ENCODE measurements at regions not wholly inside any gene's neighbourhood (a gene's known extent, or its start where the extent isn't known, plus 50 kb on each side); places are given as distances from the start of the nearest gene placed in this dataset.

DNA sequence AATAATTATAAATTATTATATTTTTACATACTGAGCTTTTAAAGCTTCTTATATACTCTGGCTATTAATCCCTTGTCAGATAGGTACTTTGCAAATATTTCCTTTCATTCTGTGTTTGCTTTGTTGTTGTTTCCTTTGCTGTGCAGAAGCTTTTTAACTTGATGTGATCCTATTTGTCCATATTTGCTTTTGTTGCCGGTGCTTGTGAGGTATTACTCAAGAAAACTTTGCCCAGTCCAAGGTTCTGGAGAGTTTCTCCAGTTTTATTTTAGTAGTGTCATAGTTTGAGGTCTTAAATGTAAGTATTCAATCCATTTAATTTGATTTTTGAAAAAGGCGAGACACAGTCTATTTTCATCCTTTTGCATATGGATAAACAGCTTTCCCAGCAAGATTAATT, 1319.9 kb upstream of the PRR20A start:
- no peak for DNase-seq (ENCODE audit: low spot score in 2 of 2)
- H3K4me3 ChIP-seq, result no peak overlapping the region
- H3K27me3 ChIP-seq, result no peaks in the 10 kb centered on the region
- H3K27ac ChIP-seq, result no peak overlapping the region
- no peaks in the 10 kb centered on the region for H3K4me1 ChIP-seq
- no peak for TF ChIP-seq POLR2A (IDR thresholded peaks at IDR 0.05)
- TF ChIP-seq, protein P1, sequence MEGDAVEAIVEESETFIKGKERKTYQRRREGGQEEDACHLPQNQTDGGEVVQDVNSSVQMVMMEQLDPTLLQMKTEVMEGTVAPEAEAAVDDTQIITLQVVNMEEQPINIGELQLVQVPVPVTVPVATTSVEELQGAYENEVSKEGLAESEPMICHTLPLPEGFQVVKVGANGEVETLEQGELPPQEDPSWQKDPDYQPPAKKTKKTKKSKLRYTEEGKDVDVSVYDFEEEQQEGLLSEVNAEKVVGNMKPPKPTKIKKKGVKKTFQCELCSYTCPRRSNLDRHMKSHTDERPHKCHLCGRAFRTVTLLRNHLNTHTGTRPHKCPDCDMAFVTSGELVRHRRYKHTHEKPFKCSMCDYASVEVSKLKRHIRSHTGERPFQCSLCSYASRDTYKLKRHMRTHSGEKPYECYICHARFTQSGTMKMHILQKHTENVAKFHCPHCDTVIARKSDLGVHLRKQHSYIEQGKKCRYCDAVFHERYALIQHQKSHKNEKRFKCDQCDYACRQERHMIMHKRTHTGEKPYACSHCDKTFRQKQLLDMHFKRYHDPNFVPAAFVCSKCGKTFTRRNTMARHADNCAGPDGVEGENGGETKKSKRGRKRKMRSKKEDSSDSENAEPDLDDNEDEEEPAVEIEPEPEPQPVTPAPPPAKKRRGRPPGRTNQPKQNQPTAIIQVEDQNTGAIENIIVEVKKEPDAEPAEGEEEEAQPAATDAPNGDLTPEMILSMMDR (IDR thresholded peaks at IDR 0.05), result no peak
- TF ChIP-seq EP300 (IDR thresholded peaks at IDR 0.05), result no peak
- no peak for TF ChIP-seq POLR2AphosphoS5 (IDR thresholded peaks at IDR 0.05)
- H3K9me3 ChIP-seq, result no peaks in the 10 kb centered on the region
- H3K36me3 ChIP-seq, result no peaks in the 10 kb centered on the region
- 87% methylated on average over 2 of the region's 2 CpGs for WGBS

DNA sequence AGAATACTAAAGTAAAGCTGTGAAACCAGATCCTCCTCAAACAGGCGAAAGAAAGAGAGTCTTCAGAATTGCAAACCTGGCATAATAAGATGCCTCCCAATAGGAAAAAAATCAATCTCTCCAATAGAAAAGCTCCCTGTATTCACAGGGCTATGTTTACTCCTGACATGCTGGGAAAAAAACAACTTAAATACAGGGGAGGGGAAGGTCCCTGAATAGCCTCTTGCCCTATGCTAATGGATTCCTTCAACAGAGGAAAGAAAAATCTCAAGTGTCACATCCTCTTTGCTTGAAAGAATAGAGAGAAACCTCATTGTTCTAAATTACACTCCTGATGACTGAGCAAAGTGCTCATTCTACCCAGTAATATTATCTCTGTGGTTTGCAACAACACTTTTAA, 1271.1 kb upstream of the PRR20A start:
- WGBS, result 86% methylated on average over 1 of the region's 1 CpG

DNA sequence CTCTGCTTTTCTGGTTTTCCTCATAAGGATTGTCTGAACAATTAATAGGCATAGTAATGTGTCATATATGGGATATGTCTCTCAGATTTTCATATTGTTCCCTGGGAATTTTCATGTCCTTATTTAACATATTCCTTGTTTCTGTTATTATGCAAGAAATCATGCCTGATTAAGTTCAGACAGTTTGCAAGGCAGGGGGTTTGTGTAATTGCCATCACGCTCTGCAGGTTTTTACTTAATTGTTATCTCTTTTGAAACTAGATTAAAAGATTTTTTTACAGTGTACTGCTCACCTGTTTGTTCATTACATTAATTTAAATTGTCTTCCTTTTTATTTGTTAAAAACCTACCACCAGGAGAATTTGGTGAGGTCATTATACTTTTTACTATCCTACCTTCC, 1253.2 kb upstream of the PRR20A start:
- Histone ChIP-seq H3K27me3 (no peaks in the 10 kb centered on the region), H3K27ac (no peak overlapping the region)
- 79% methylated on average over 1 of the region's 1 CpG for WGBS

More for the DNA sequence above, 1271.1 kb upstream of the PRR20A start:
- H3K4me1 ChIP-seq, result no peaks in the 10 kb centered on the region
- no peak overlapping the region for H3K27ac ChIP-seq
- H3K27me3 ChIP-seq, result no peaks in the 10 kb centered on the region
- H3K36me3 ChIP-seq, result no peaks in the 10 kb centered on the region
- no peak for DNase-seq (ENCODE audit: low spot score in 2 of 2)
- no peak for TF ChIP-seq POLR2AphosphoS5 (IDR thresholded peaks at IDR 0.05)
- peaks cover 33% of the 10 kb centered on the region for H3K9me3 ChIP-seq
- no peak overlapping the region for H3K4me3 ChIP-seq

DNA sequence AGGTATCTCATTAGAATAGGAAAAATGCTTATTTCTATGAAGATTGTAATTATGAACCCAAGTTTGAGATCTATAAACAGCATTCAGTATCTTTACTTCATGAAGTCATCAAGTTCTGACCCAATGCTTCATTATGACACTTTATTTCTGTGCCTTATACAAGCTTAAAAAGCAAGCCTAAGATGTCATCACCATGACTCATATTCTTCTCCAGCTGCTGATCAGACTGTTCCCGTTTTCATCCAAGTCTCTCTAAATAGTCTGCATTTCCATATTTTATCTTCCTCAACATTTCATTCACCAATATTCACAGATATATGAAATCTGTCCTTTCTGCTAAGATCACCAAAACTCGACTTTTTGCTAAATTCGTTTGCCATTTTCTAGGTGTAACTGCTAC, 1247.2 kb upstream of the PRR20A start:
- Histone ChIP-seq H3K36me3 (no peaks in the 10 kb centered on the region), H3K4me3 (no peak overlapping the region), H3K9me3 (peaks cover 6% of the 10 kb centered on the region), H3K27ac (no peak overlapping the region), H3K27me3 (no peaks in the 10 kb centered on the region), H3K4me1 (no peaks in the 10 kb centered on the region)
- no peak for DNase-seq (ENCODE audit: low spot score in 2 of 2)
- WGBS, result 50% methylated on average over 3 of the region's 3 CpGs
- no peak for TF ChIP-seq POLR2A (IDR thresholded peaks at IDR 0.05)
- TF ChIP-seq, protein P1 (IDR thresholded peaks at IDR 0.05), result no peak
- TF ChIP-seq POLR2AphosphoS5 (IDR thresholded peaks at IDR 0.05), result no peak
- no peak for TF ChIP-seq EP300 (IDR thresholded peaks at IDR 0.05)

More for the DNA sequence above, 1253.2 kb upstream of the PRR20A start:
- Histone ChIP-seq H3K4me3 (no peak overlapping the region), H3K36me3 (no peaks in the 10 kb centered on the region), H3K9me3 (peaks cover 6% of the 10 kb centered on the region), H3K4me1 (no peaks in the 10 kb centered on the region)
- no peak for DNase-seq (ENCODE audit: low spot score in 2 of 2)
- no peak for TF ChIP-seq POLR2A (IDR thresholded peaks at IDR 0.05)
- TF ChIP-seq POLR2AphosphoS5 (IDR thresholded peaks at IDR 0.05), result no peak
- TF ChIP-seq, protein P1 (IDR thresholded peaks at IDR 0.05), result no peak
- no peak for TF ChIP-seq EP300 (IDR thresholded peaks at IDR 0.05)

DNA sequence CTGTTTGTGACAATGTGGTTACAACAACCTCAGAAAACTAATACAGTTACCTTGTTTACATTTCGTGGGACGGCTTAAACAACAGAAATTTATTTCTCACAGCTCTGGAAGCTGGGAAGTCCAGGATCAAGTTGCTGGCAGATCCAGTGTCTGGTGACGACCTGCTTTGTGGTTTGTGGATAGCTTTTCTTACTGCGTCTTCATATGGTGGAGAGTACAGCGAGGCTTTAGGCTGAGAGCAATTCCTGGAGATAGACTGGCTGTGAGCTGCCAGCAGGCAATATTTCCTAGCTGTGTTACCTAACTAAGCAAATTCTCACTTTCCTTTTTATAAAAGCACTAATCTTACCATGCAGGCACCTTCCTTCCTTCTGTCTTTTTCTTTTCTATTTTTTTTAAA, 1203.5 kb upstream of the PRR20A start:
- Histone ChIP-seq H3K27ac (no peak overlapping the region), H3K4me3 (no peak overlapping the region), H3K36me3 (no peaks in the 10 kb centered on the region), H3K9me3 (no peaks in the 10 kb centered on the region), H3K27me3 (no peaks in the 10 kb centered on the region), H3K4me1 (no peaks in the 10 kb centered on the region)
- DNase-seq (ENCODE audit: low spot score in 2 of 2), result no peak
- TF ChIP-seq POLR2A (IDR thresholded peaks at IDR 0.05) (no peak), POLR2AphosphoS5 (IDR thresholded peaks at IDR 0.05) (no peak)
- WGBS, result 77% methylated on average over 5 of the region's 5 CpGs

DNA sequence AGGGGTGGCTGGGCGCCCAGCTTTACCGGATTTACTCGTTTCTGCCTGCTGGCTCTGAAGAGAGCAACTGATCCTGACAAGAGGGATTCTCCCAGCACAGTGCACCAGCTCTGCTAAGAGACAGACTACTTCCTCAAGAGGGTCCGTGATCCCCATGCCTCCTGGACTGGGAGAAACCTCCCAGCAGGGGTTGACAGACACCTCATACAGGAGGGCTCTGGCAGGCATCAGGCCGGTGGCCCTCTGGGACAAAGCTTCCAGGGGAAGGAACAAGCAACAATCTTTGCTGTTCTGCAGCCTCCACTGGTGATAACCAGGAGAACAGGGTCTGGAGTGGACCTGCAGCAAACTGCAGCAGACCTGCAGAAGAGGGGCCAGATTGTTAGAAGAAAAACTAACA, 1192.5 kb upstream of the PRR20A start:
- WGBS, result 100% methylated on average over 1 of the region's 5 CpGs
- Histone ChIP-seq H3K27me3 (no peaks in the 10 kb centered on the region), H3K4me1 (no peaks in the 10 kb centered on the region), H3K27ac (no peak overlapping the region), H3K4me3 (no peak overlapping the region), H3K9me3 (peaks cover 6% of the 10 kb centered on the region), H3K36me3 (no peaks in the 10 kb centered on the region)
- no peak for DNase-seq (ENCODE audit: low spot score in 2 of 2)
- no peak for TF ChIP-seq EP300 (IDR thresholded peaks at IDR 0.05)
- TF ChIP-seq, protein P1 (IDR thresholded peaks at IDR 0.05), result no peak
- TF ChIP-seq POLR2AphosphoS5 (IDR thresholded peaks at IDR 0.05), result no peak
- TF ChIP-seq POLR2A (IDR thresholded peaks at IDR 0.05), result no peak

Measured in suprapubic skin (tissue), 4 donors.